ENCODE measurements at regions not wholly inside any gene's neighbourhood (a gene's known extent, or its start where the extent isn't known, plus 50 kb on each side); places are given as distances from the start of the nearest gene placed in this dataset.

DNA sequence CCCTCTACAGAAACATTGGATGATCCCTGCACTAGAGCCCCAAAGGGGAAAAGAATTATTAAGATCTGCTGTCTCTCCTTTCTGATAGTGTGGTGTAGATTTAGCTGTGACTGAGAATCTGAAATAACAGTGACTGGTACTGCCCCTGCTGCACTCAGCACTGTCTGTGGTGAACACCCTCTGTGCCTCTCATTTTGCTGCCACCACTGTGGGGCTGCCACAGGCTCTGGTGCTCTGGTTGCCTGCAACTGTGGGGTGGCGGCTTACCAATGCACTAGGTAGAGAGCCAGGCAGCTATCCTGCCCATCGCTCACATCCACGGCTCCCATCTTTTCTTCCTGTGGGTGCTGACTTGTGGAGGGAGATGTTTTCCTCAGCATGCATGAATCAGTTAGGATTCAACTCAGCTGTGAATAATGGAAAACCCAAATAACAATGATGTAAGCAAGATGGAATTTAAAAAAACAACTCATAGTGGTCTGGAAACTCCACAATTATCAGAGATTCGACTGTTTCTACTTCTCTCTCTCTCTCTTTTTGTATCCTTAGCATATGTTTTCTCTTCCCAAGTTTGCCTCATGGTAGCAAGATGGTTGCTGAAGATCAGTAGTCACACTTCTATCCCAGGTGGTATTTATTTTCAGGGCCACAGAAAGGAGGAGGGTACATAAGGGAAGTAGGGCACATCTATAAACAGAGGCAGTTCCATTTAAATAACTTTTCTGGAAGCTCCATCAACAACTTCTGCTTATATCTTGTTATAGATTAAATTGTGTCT lies 99.8 kb upstream of the DAP start:
- Histone ChIP-seq H3K27me3 (no peaks in the 10 kb centered on the region), H3K4me1 (no peaks in the 10 kb centered on the region), H3K36me3 (no peaks in the 10 kb centered on the region), H3K9me3 (no peaks in the 10 kb centered on the region), H3K27ac (no peak overlapping the region), H3K4me3 (no peak overlapping the region), H3K9ac (ENCODE audit: low read depth in 2 of 2, low read length in 2 of 2) (no peak overlapping the region)
- no peak for DNase-seq
- intact Hi-C loops (cut with DNase I): no loop called here
- TF ChIP-seq CTCF (IDR thresholded peaks at IDR 0.05): no peak

DNA sequence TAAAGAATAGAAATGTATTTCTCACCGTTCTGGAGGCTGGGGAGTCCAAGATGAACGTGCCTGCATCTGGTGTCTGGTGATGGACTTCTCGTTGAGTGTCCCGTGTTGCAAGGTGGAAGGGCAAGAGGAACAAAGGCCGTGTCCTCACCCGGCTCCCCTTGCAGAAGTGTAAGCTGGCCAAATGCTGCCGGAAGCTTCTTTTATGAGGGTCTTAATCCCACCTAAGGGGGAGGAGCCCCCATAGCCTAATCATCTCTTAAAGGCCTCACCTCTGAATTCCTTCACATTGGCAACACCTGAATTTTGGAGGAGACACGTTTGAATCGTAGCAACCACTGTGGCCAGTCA lies 99.1 kb upstream of the DAP start:
- no peak overlapping the region for H3K27ac ChIP-seq
- H3K4me1 ChIP-seq: no peaks in the 10 kb centered on the region
- H3K9me3 ChIP-seq: no peaks in the 10 kb centered on the region
- DNase-seq: no peak
- H3K9ac ChIP-seq (ENCODE audit: low read depth in 2 of 2, low read length in 2 of 2): no peak overlapping the region
- intact Hi-C loops (cut with DNase I): no loop called here
- no peaks in the 10 kb centered on the region for H3K27me3 ChIP-seq
- H3K4me3 ChIP-seq: no peak overlapping the region
- no peak for TF ChIP-seq CTCF (IDR thresholded peaks at IDR 0.05)
- no peaks in the 10 kb centered on the region for H3K36me3 ChIP-seq

- Histone ChIP-seq H3K27ac (no peak overlapping the region), H3K4me1 (no peaks in the 10 kb centered on the region), H3K36me3 (no peaks in the 10 kb centered on the region), H3K4me3 (no peak overlapping the region), H3K27me3 (no peaks in the 10 kb centered on the region), H3K9ac (ENCODE audit: low read depth in 2 of 2, low read length in 2 of 2) (no peak overlapping the region), H3K9me3 (no peaks in the 10 kb centered on the region)
- DNase-seq: no peak
- intact Hi-C loops (cut with DNase I): no loop called here
- TF ChIP-seq CTCF (IDR thresholded peaks at IDR 0.05): no peak
These were observed 98.6 kb upstream of the DAP start for GRCh38 chr5:10859393-10860195.

- no peak for DNase-seq
- Histone ChIP-seq H3K27me3 (no peaks in the 10 kb centered on the region), H3K4me3 (no peak overlapping the region), H3K4me1 (no peaks in the 10 kb centered on the region), H3K36me3 (no peaks in the 10 kb centered on the region), H3K27ac (no peak overlapping the region), H3K9me3 (no peaks in the 10 kb centered on the region), H3K9ac (ENCODE audit: low read depth in 2 of 2, low read length in 2 of 2) (no peak overlapping the region)
- intact Hi-C loops (cut with DNase I): no loop called here
- TF ChIP-seq CTCF (IDR thresholded peaks at IDR 0.05): no peak
These were observed 97.9 kb upstream of the DAP start for GRCh38 chr5:10858945-10859344.

- Histone ChIP-seq H3K4me3 (no peak overlapping the region), H3K27me3 (no peaks in the 10 kb centered on the region), H3K27ac (no peak overlapping the region), H3K4me1 (no peaks in the 10 kb centered on the region), H3K9me3 (no peaks in the 10 kb centered on the region), H3K36me3 (no peaks in the 10 kb centered on the region), H3K9ac (ENCODE audit: low read depth in 2 of 2, low read length in 2 of 2) (no peak overlapping the region)
- intact Hi-C loops (cut with DNase I): no loop called here
- TF ChIP-seq CTCF (IDR thresholded peaks at IDR 0.05): no peak
- no peak for DNase-seq
These were observed 97.3 kb upstream of the DAP start for GRCh38 chr5:10858307-10858706.
